Muscle of leg (tissue), 3 donors: ENCODE measurements at regions not wholly inside any gene's neighbourhood (a gene's known extent, or its start where the extent isn't known, plus 50 kb on each side); places are given as distances from the start of the nearest gene placed in this dataset.

Experiments
- DNase-seq: peaks from one replicate; pipeline ENCODE4 v3.0.0; 2013
- H3K27ac ChIP-seq: one replicate; pipeline ENCODE4 v1.5.1; 2013; ENCODE audit warnings: mild to moderate bottlenecking, low read length, control low read depth
- H3K27me3 ChIP-seq: one replicate; pipeline ENCODE4 v1.6.1; 2013; ENCODE audit warnings: low read length; ENCODE audit not compliant: control insufficient read depth, insufficient read depth
- H3K36me3 ChIP-seq: one replicate; pipeline ENCODE4 v1.6.1; 2013; ENCODE audit warnings: low read length; ENCODE audit not compliant: control insufficient read depth, insufficient read depth
- H3K4me1 ChIP-seq: one replicate; pipeline ENCODE4 v1.6.1; 2013; ENCODE audit warnings: low read length; ENCODE audit not compliant: control insufficient read depth, insufficient read depth
- H3K4me3 ChIP-seq: one replicate; pipeline ENCODE4 v1.5.1; 2013; ENCODE audit warnings: low read length, control low read depth
- H3K9me3 ChIP-seq: replicated peaks from 2 replicates; pipeline ENCODE4 v1.6.1; 2013; ENCODE audit warnings: low read depth, low read length; ENCODE audit not compliant: control insufficient read depth
- WGBS: methylation state at CpG from one replicate; pipeline ENCODE4 v1.1.5; 2013; ENCODE audit warnings: missing lambda C conversion rate; ENCODE audit not compliant: insufficient coverage; 5-methylcytosine and 5-hydroxymethylcytosine counted together

- Histone ChIP-seq H3K4me3 (no peak overlapping the region), H3K9me3 (peaks cover 17% of the 10 kb centered on the region), H3K4me1 (no peaks in the 10 kb centered on the region), H3K36me3 (no peaks in the 10 kb centered on the region), H3K27ac (no peak overlapping the region), H3K27me3 (no peaks in the 10 kb centered on the region)
- no peak for DNase-seq
These were observed 68.7 kb upstream of the RNF7 start for GRCh38 chr3:141669434-141669833.

DNA sequence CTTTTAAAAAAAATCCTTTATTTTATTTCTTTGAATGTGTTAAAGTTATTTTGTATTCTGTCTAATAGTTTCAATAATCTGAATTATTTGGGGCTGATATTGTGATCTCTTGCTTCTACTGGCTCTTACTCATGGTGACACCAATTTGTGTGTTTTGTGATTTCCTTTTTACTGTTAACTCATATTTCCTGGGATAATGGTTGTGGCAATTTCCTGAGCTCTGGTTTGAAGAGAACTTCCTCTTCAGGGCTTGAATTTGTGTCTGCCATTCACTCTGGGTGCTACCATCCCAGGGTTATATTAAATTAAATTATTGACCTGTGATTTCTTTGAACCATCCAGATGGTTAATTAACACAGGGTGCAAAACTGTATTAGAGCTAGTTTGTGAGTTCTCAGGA, 60.4 kb upstream of the RNF7 start:
- Histone ChIP-seq H3K36me3 (no peaks in the 10 kb centered on the region), H3K4me3 (no peak overlapping the region), H3K9me3 (peaks cover 4% of the 10 kb centered on the region), H3K27me3 (no peaks in the 10 kb centered on the region), H3K27ac (no peak overlapping the region), H3K4me1 (peaks cover 6% of the 10 kb centered on the region)
- DNase-seq, result no peak

- DNase-seq, result peak; percentile 37
- H3K27ac ChIP-seq, result no peak overlapping the region
- 75% methylated on average over 1 of the region's 2 CpGs for WGBS
- H3K36me3 ChIP-seq, result no peaks in the 10 kb centered on the region
- no peaks in the 10 kb centered on the region for H3K27me3 ChIP-seq
- H3K4me3 ChIP-seq, result no peak overlapping the region
- peaks cover 6% of the 10 kb centered on the region for H3K4me1 ChIP-seq
- H3K9me3 ChIP-seq, result peaks cover 4% of the 10 kb centered on the region
These were observed 57.3 kb upstream of the RNF7 start for GRCh38 chr3:141680620-141681389.

DNA sequence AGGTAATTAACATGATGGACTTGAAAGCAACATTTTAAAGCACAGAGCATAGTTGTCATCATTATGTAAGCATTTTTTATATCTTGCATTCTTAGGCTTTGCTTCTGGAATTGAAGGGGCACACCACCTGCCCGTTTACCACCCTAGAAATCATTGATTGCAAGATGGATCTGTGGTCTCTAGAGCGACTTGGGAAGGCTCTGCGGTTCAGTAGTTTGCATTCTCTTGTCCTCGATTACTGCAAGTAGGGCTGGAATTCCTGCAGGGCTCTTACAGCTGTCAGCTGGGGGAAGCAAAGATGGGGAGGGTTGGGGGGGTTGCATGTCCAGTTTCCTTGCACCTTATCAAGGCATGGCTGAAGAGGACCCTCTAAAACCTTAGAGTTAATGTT, 56.7 kb upstream of the RNF7 start:
- Histone ChIP-seq H3K36me3 (no peaks in the 10 kb centered on the region), H3K4me3 (no peak overlapping the region), H3K27me3 (no peaks in the 10 kb centered on the region), H3K4me1 (peaks cover 10% of the 10 kb centered on the region), H3K27ac (no peak overlapping the region), H3K9me3 (peaks cover 4% of the 10 kb centered on the region)
- WGBS, result 55% methylated on average over 3 of the region's 4 CpGs
- no peak for DNase-seq

DNA sequence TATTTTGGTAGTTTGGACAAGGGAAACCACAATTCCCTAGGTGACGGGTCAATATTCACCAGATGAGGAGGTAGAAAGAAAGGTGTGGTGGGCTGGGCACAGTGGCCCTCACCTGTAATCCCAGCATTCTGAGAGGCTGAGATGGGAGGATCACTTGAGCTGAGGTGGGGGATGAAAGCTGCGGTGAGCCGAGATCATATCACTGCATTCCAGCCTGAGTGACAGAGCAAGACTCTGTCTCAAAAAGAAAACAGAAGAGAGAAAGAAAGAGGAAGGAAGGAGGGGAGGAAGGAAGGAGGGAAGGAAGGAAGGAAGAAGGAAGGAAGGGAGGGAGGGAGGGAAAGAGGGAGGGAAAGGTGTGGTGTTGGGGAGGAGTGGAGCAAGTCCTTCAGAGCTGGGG, 56.1 kb upstream of the RNF7 start:
- 83% methylated on average over 3 of the region's 3 CpGs for WGBS

DNA sequence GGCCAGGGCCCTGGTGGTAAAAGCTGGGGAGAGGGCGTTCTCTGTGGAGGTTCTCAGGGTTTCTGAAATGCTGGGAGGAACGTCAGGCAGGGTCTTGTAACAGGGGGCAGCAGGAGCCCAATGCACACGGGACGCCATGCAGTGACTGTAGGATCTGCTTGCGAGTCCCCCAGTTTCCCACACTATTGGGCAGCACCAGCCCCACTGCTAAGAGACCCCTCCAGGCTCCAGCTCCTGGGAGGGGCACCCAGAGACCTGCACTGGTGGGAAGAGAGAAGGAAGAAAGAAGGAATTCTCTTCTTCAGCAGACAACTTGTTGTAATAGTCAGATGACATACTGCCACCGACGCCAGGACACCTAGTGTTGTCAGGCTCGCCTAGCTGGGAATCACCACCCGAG, 55.2 kb upstream of the RNF7 start:
- no peak for DNase-seq
- WGBS, result 96% methylated on average over 8 of the region's 9 CpGs
- Histone ChIP-seq H3K27me3 (no peaks in the 10 kb centered on the region), H3K36me3 (no peaks in the 10 kb centered on the region), H3K4me1 (peaks cover 19% of the 10 kb centered on the region), H3K4me3 (no peak overlapping the region), H3K27ac (no peak overlapping the region), H3K9me3 (peaks cover 4% of the 10 kb centered on the region)

More for the DNA sequence above, 56.1 kb upstream of the RNF7 start:
- peaks cover 15% of the 10 kb centered on the region for H3K4me1 ChIP-seq
- no peaks in the 10 kb centered on the region for H3K27me3 ChIP-seq
- no peak for DNase-seq
- no peak overlapping the region for H3K27ac ChIP-seq
- H3K4me3 ChIP-seq, result no peak overlapping the region
- H3K9me3 ChIP-seq, result peaks cover 4% of the 10 kb centered on the region
- H3K36me3 ChIP-seq, result no peaks in the 10 kb centered on the region

GRCh38 chr3:141684758-141685157, 53.3 kb upstream of the RNF7 start:
- WGBS, result 100% methylated on average over 1 of the region's 1 CpG
- Histone ChIP-seq H3K4me1 (peaks cover 19% of the 10 kb centered on the region), H3K27ac (no peak overlapping the region), H3K36me3 (no peaks in the 10 kb centered on the region), H3K27me3 (no peaks in the 10 kb centered on the region), H3K4me3 (no peak overlapping the region), H3K9me3 (no peaks in the 10 kb centered on the region)
- no peak for DNase-seq

DNA sequence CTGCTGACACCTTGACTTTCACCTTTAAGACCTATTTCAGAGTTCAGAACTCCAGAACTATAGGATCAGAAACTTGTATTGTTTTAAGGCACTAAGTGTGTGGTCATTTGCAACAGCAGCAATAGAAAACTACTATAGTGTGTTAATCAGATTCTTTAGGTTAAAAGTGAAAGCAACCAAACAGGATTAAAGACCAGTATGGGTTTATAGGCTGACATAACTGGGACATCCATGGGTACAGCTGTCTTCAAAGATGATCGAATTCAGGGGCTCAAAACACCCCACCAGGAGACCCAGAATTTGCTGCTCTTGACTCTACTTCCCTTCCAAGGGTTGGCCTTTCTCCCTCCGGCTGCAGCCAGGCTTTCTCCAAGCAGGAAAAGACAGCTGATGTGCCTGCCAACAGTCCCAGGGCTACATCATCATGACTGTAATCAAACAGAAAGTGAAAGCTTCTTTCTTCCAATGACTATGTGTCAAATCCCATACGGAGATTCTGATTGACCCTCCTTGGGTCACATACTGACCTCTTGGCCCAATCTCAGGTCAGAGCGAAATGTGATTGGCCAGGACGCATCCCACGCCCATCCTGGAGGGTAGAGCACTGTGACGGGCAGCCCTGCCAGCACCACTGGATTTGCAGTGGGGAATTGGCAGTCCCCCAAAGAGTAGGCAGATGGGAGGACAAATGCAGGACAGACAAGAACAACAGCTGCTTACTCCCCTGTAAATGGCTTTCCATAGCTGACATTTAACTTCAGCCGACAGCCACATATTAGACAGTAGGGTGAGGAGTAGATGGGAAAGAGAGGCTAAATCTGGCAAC, 51.4 kb upstream of the RNF7 start:
- 61% methylated on average over 5 of the region's 8 CpGs for WGBS
- Histone ChIP-seq H3K9me3 (no peaks in the 10 kb centered on the region), H3K27me3 (no peaks in the 10 kb centered on the region), H3K27ac (peak overlapping the region; percentile 83), H3K4me3 (peak overlapping the region; percentile 20), H3K36me3 (no peaks in the 10 kb centered on the region), H3K4me1 (peaks cover 13% of the 10 kb centered on the region)
- peak; percentile 87 for DNase-seq
